NCI-H345 treated with DMSO at 0.1 percent for 48 hours (cell line): ENCODE measurements at regions not wholly inside any gene's neighbourhood (a gene's known extent, or its start where the extent isn't known, plus 50 kb on each side); places are given as distances from the start of the nearest gene placed in this dataset.
"Not testable (repeated sequence)": the region's sequence is repeated elsewhere in the genome, so short reads cannot be mapped to it uniquely, and the experiment has no call there.

Experiments
- DNase-seq: peaks from one replicate; lab custom pipeline; 2025; ENCODE audit not compliant: unreplicated experiment; lab: John Stamatoyannopoulos, UW

- no peak for DNase-seq
These were observed 387.2 kb downstream of the TCERG1L start for GRCh38 chr10:130924138-130924819.

DNA sequence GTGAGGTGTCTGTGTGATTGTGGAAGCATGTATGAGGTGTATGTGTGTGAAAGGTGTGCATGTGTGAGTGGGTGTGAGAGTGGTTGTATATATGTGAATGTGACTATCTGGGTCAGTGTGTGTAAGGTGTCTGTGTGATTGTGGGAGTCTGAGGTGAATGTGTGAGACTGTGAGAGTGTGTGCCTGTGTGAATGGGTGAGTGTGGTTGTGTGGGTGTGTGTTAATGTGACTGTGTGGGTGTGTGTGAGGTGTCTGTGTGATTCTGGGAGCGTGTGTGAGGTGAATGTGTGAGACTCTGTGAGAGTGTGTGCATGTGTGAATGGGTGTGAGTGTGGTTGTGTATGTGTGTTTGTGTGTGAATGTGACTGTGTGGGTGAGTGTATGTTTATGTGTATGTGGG is 385.1 kb downstream of the TCERG1L start:
- DNase-seq, result no peak

DNA sequence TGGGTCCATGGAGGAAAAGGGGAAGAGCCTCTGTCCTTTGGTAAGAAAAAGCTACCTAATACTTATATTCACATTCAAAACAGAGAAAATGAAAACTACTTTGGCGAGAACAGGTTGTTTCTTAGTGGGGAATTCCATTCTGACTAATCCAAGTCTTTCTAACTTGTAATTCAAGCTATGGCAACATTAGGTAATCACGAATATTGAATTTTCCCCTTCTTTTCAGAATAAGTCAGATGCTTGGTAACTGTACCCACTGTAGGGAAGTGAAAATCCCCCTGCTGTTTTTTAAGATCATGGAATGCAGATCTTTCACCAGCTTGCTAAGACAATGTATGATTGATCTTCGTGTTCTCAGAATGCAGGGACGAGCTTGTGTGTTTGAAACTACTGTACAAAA is 384.4 kb downstream of the TCERG1L start:
- DNase-seq, result no peak

DNA sequence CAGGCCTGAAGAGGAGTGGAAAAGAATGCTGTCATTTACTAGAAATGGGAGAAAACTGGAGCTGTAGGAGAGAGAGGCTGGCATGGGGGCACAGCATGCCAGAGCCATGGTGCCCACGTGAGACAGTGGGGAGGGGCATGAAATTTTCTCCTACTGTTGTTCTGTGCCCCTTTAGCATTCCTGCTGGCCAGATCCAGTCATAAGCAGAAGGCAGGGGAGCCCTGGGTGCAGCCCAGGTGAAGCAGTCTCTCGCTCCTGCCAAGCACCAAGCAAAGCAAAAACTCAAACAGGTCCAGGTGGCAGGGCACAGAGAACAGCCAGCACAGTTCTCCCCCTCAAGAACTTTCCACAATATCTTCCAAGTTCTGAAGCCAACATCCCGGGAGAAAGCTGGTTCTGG is 383.2 kb downstream of the TCERG1L start:
- no peak for DNase-seq

GRCh38 chr10:130929422-130930325 is 381.8 kb downstream of the TCERG1L start:
- no peak for DNase-seq

- no peak for DNase-seq
These were observed 380.7 kb downstream of the TCERG1L start for GRCh38 chr10:130930821-130931220.

- DNase-seq, result no peak
These were observed 380.3 kb downstream of the TCERG1L start for GRCh38 chr10:130931256-130931655.

DNA sequence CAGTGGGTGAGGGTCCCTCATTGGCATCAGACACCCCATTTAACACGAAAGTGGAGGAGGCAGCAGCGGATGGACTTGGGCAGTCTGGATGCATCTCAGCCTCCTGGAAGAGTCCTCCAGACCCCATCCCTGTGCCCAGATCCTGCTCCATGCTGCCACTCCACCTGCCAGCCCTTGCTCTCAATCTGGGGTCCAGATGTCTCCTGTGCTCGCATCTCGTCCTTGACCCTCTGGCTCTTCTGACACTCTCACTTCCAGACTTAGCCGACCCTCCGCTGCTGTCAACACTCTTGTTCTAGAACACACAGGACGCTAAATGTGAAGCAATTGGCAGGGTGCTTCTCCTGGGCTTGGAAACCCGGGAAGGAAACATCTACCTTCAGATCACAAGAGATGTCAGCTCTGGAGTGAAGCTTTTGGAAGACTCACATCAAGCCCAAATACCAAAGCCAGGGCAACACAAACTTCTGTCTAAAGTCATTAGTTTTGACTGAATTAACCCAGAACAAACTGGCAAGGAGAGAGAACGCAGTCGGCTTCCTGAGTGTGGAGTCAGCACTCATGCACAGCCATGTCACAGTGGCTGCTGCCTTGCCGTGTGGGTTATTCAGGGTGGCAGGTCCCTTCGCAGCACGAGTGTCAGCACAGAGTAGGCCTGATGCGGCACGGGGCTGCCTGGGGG is 379.1 kb downstream of the TCERG1L start:
- no peak for DNase-seq

GRCh38 chr10:130933008-130933390 is 378.5 kb downstream of the TCERG1L start:
- no peak for DNase-seq

DNA sequence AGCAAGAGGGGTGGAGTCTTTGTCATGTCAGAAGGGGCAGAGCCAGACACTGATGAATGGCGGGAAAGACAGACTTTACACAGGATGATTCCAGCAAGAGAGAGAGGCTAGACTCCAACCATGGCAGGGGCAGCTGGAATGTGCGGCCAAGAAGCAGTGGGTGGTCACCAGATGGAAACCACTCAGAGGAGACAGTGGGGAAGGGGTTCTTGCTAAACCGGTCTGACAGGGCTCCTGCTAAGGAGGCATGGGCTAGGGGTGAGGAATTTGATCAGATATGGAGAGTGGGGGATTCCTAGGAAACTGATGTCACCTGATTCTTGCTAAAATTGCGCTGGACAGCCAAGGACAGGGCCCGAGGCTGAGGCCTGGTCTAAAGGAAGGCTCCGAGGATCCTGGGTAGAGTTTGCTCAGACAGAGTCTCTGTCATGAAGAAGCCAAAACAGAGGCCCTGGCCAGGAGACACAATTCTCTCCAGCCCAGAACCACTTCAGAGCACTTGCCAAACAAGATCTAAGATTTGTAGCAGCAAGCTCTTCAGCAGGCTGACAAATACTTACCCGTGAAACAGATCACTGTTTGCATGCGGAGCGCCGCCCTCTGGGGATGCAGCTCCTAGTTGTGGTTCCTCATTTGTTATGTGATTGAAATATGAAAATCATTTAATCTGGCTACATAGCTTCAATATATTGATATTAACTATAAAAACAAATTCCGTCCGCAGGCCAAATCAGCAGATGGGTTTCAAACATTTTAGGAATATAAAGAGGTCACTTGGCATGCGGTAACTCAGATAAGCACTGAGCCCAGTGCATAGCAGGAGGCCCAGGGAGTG is 377.0 kb downstream of the TCERG1L start:
- no peak for DNase-seq

- peak; percentile 26 for DNase-seq
These were observed 376.4 kb downstream of the TCERG1L start for GRCh38 chr10:130935128-130935439.

- DNase-seq, result no peak
These were observed 375.5 kb downstream of the TCERG1L start for GRCh38 chr10:130935897-130936550.

DNA sequence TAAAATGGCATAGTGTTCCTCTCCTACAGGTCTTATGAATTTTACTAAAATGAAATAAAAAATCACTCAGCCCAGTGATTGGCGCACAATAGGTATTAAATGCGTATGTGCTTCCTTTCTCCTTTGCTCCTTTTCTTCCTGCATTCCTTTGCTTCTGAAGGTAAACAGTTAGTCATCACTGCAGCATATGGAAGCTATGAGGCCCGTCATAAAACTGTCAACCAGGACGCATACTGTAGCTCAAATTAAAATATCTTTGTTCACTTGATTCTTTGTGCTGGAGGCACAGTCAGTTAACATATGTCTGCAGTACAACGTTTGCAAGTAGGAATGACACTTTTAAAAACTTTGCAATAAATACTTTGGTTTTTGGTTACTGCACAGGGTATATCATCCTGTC is 374.7 kb downstream of the TCERG1L start:
- no peak for DNase-seq

DNA sequence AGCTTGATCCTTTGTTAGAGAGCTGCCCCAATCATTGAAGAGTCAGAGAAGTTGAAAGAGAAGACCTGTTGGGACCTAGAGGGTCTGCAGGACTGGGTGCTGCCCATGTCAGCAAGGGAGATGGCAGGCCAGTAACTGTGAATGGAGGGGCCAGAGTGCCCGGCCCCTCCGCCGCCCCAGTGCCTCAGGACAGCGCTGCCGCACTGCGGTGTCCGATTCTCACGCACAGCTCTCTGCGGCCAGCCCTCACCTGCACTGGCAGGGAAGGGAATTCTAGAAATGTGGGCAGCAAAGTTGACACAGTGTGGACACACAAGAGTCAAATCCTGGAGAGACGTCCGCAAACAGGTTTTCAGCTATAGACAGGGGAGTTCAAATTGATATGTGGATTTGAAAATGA is 373.5 kb downstream of the TCERG1L start:
- DNase-seq, result no peak

DNA sequence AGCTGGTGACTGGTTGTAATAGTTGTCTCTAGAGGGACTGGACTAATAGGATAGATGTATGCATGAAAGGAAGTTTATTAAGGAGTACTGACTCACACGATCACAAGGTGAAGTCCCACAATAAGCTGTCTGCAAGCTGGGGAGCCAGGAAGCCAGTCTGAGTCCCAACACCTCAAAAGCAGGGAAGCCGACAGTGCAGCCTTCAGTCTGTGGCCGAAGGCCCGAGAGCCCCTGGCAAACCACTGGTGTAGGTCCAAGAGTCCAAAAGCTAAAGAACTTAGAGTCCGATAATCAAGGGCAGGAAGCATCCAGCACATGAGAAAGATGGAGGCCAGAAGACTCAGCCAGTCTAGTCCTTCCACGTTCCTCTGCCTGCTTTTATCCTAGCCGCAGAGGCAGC is 372.6 kb downstream of the TCERG1L start:
- not testable (repeated sequence) for DNase-seq

GRCh38 chr10:130941886-130942285 is 369.6 kb downstream of the TCERG1L start:
- DNase-seq, result no peak

DNA sequence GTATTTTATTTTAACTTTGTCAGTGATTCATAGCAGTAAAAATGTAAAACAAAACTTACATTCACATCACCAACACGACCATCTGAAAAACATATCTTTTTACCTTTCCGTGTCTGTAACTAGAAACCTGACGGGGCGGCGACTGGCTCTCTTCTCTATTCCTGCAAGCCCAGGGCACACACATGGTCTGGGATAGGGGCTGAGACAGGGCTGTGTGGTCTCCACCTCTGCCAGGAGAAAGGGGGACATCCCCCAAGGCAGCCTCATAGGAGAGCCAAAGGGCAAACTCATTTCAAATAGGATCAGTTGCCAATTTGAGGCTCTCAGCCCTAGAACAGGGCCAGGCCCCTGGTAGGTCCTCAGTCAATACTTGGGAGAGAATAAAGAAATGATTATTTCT is 359.4 kb downstream of the TCERG1L start:
- DNase-seq, result no peak

DNA sequence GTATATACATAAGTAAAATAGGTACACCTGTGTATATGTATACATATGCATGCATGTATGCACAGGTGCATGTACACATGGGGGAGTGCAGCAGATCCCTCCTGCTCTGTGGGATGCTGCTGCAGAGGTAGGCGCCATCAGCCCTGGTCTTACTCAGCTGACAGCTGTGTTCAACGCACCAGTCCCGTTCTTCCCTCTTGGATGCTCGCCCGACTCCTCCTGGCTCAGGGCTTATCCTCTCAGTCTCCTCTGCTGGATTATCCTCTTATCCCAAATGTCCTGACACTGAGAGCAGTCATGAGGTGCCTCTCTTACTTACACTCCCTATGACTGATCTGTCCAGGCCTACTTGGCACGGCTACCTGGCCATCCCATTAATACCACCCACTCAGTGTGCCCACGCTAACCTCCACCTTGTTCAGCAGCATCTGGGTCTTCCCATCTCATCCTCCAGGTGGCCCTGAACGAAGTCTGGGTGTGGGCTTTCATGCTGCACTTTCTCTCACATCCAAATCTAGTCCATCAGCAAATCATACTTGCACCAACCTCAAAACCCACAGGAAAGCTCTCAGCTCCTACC is 357.1 kb downstream of the TCERG1L start:
- no peak for DNase-seq

- DNase-seq, result no peak
These were observed 355.3 kb downstream of the TCERG1L start for GRCh38 chr10:130956251-130956650.

- DNase-seq, result no peak
These were observed 354.1 kb downstream of the TCERG1L start for GRCh38 chr10:130957423-130957822.
